SK-N-SH (cell line): ENCODE measurements at regions not wholly inside any gene's neighbourhood (a gene's known extent, or its start where the extent isn't known, plus 50 kb on each side); places are given as distances from the start of the nearest gene placed in this dataset.

Experiments used
- CTCF ChIA-PET: fragments of 300-600, 350-600 bp; formaldehyde crosslinking; extraction: SDS; loops from one replicate; lab custom pipeline; 2021; lab: Yijun Ruan, JAX
- POLR2A ChIA-PET: fragments of 350-600 bp; sonication (Branson Sonifier 250); formaldehyde crosslinking; extraction: SDS; loops from one replicate; lab custom pipeline; 2020; ENCODE audit warnings: antibody characterized with exemption, inconsistent platforms; lab: Yijun Ruan, JAX
- DNase-seq: peaks from one replicate; pipeline ENCODE4 v3.0.0; 2012
- H2AFZ ChIP-seq: fragments of 200-600 bp; sonication (generic); 2 replicates; pipeline ENCODE4 v1.8.1; 2016; ENCODE audit warnings: antibody characterized with exemption, mild to moderate bottlenecking, low read depth
- H3F3A ChIP-seq: fragments of 200-600 bp; sonication (generic); replicated peaks from 2 replicates; pipeline ENCODE3; 2016; ENCODE audit warnings: antibody characterized with exemption, mild to moderate bottlenecking; ENCODE audit not compliant: insufficient read depth
- H3K27ac ChIP-seq, 2 experiments: fragments of 200-500 bp in 1 of 2; fragments of 200-600 bp in 1 of 2; sonication (Bioruptor generic) in 1 of 2; sonication (generic), shearing (Covaris generic) in 1 of 2; 2 replicates each; pipeline versions ENCODE4 v1.5.1 to v1.6.1; 2014 to 2016; ENCODE audit warnings: low read depth in 2 of 2, inconsistent platforms in 1 of 2, low read length in 1 of 2, mild to moderate bottlenecking in 1 of 2, mixed read lengths in 1 of 2
- H3K27me3 ChIP-seq: fragments of 200-600 bp; sonication (generic), shearing (Covaris generic); 2 replicates; pipeline ENCODE4 v1.6.1; 2016; ENCODE audit warnings: mixed run types; ENCODE audit not compliant: insufficient read depth
- H3K36me3 ChIP-seq, 2 experiments: fragments of 200-500 bp in 1 of 2; fragments of 200-600 bp in 1 of 2; sonication (Bioruptor generic) in 1 of 2; sonication (generic) in 1 of 2; replicated peaks in 1 of 2; 2 replicates each; pipeline versions ENCODE3 to v1.5.1; 2014 to 2016; ENCODE audit warnings: low read length in 1 of 2, mild to moderate bottlenecking in 1 of 2; ENCODE audit not compliant: insufficient read depth in 2 of 2, control insufficient read depth in 1 of 2
- H3K4me1 ChIP-seq, 2 experiments: fragments of 200-500 bp in 1 of 2; fragments of 200-600 bp in 1 of 2; sonication (Bioruptor generic) in 1 of 2; sonication (generic), shearing (Covaris generic) in 1 of 2; 2 replicates each; pipeline versions ENCODE4 v1.5.1 to v1.6.1; 2014 to 2016; ENCODE audit warnings: low read depth in 1 of 2, low read length in 1 of 2, mixed run types in 1 of 2; ENCODE audit not compliant: insufficient read depth in 2 of 2, control insufficient read depth in 1 of 2
- H3K4me2 ChIP-seq: fragments of 200-600 bp; sonication (generic), shearing (Covaris generic); 2 replicates; pipeline ENCODE4 v1.6.1; 2017; ENCODE audit warnings: mixed run types
- H3K4me3 ChIP-seq, 2 experiments: fragments of 200-500 bp in 1 of 2; fragments of 200-600 bp in 1 of 2; sonication (Bioruptor generic) in 1 of 2; sonication (generic), shearing (Covaris generic) in 1 of 2; 2 replicates each; pipeline versions ENCODE4 v1.5.1 to v1.8.1; 2014 to 2016; ENCODE audit warnings: low read depth in 2 of 2, inconsistent platforms in 1 of 2, low read length in 1 of 2, mild to moderate bottlenecking in 1 of 2, mixed read lengths in 1 of 2, moderate library complexity in 1 of 2
- H3K79me2 ChIP-seq: fragments of 200-600 bp; sonication (generic); 2 replicates; pipeline ENCODE4 v1.8.1; 2017; ENCODE audit warnings: mild to moderate bottlenecking; ENCODE audit not compliant: insufficient read depth
- H3K9ac ChIP-seq: fragments of 200-600 bp; sonication (generic); 2 replicates; pipeline ENCODE4 v1.6.1; 2017; ENCODE audit warnings: mixed run types
- H3K9me2 ChIP-seq: fragments of 200-600 bp; sonication (generic); 2 replicates; pipeline ENCODE4 v1.6.1; 2017; ENCODE audit warnings: mixed run types
- H3K9me3 ChIP-seq: fragments of 200-600 bp; sonication (generic); 2 replicates; pipeline ENCODE4 v1.6.1; 2017; ENCODE audit warnings: mixed run types, mild to moderate bottlenecking, moderate library complexity
- H4K20me1 ChIP-seq: fragments of 200-600 bp; sonication (generic); 2 replicates; pipeline ENCODE4 v1.6.1; 2017; ENCODE audit warnings: mild to moderate bottlenecking, mixed run types; ENCODE audit not compliant: insufficient read depth
- CHD2 ChIP-seq: fragments of 150-350 bp; IDR thresholded peaks from 2 replicates; pipeline ENCODE4 v1.6.1; 2018; ENCODE audit warnings: low read length; ENCODE audit not compliant: partially characterized antibody
- ELF1 ChIP-seq: IDR thresholded peaks from 2 replicates; pipeline ENCODE4 v1.4.0; 2012
- EZH2phosphoT487 ChIP-seq: fragments of 200-600 bp; sonication (generic); IDR thresholded peaks from 2 replicates; pipeline ENCODE4 v1.6.1; 2017; ENCODE audit warnings: low read depth, mixed run types, mild to moderate bottlenecking, antibody characterized with exemption, moderate library complexity, borderline replicate concordance
- FOSL2 ChIP-seq: IDR thresholded peaks from 2 replicates; pipeline ENCODE4 v1.4.0; 2012; ENCODE audit warnings: low read depth, mild to moderate bottlenecking, moderate library complexity, borderline replicate concordance
- FOXJ3 ChIP-seq: sonication (generic); formaldehyde crosslinking; IDR thresholded peaks from 2 replicates; pipeline ENCODE4 v1.5.1; 2020; ENCODE audit warnings: mild to moderate bottlenecking, missing genetic modification reagents
- FOXM1 ChIP-seq: IDR thresholded peaks from 2 replicates; pipeline ENCODE4 v1.4.0; 2012; ENCODE audit warnings: low read depth, mild to moderate bottlenecking
- JUND ChIP-seq: IDR thresholded peaks from 2 replicates; pipeline ENCODE4 v1.4.0; 2012
- MXI1 ChIP-seq: IDR thresholded peaks from 2 replicates; pipeline ENCODE4 v1.6.1; 2012; ENCODE audit warnings: mild to moderate bottlenecking, low read depth, low read length, improper control_type of control experiment
- NFIC ChIP-seq: IDR thresholded peaks from 2 replicates; pipeline ENCODE4 v1.4.0; 2012; ENCODE audit warnings: borderline replicate concordance
- NRF1 ChIP-seq: IDR thresholded peaks from 2 replicates; pipeline ENCODE4 v1.6.1; 2012; ENCODE audit warnings: low read depth, mild to moderate bottlenecking, low read length
- POLR2AphosphoS5 ChIP-seq: IDR thresholded peaks from 2 replicates; pipeline ENCODE4 v1.6.1; 2012; ENCODE audit warnings: low read depth, low read length
- RAD21 ChIP-seq: IDR thresholded peaks from 2 replicates; pipeline ENCODE4 v1.6.1; 2012; ENCODE audit warnings: mild to moderate bottlenecking, low read length
- RCOR1 ChIP-seq: fragments of 150-350 bp; IDR thresholded peaks from 2 replicates; pipeline ENCODE4 v1.6.1; 2017; ENCODE audit warnings: antibody characterized with exemption, low read length
- RFX5 ChIP-seq: IDR thresholded peaks from 2 replicates; pipeline ENCODE4 v1.6.1; 2012; ENCODE audit warnings: mild to moderate bottlenecking, improper control_type of control experiment, low read length
- SIN3A ChIP-seq: IDR thresholded peaks from 2 replicates; pipeline ENCODE4 v1.6.1; 2012; ENCODE audit warnings: low read depth, mild to moderate bottlenecking, low read length, moderate library complexity, borderline replicate concordance
- TCF12 ChIP-seq: IDR thresholded peaks from 2 replicates; pipeline ENCODE4 v1.4.0; 2012
- YY1 ChIP-seq: IDR thresholded peaks from 2 replicates; pipeline ENCODE4 v1.4.0; 2012; ENCODE audit warnings: low read depth, mild to moderate bottlenecking
- WGBS: methylation state at CpG from one replicate; pipeline ENCODE4 v1.1.6; 2017; ENCODE audit warnings: low lambda C conversion rate; 5-methylcytosine and 5-hydroxymethylcytosine counted together
- TF ChIP-seq, protein P1 (sequence below): IDR thresholded peaks from 2 replicates; pipeline ENCODE4; 2012
- TF ChIP-seq, protein P2 (sequence below): fragments of 150-350 bp; IDR thresholded peaks from 2 replicates; pipeline ENCODE4 v1.6.1; 2016; ENCODE audit warnings: mild to moderate bottlenecking, low read depth, low read length
- TF ChIP-seq, protein P3 (sequence below): fragments of 150-350 bp; IDR thresholded peaks from 2 replicates; pipeline ENCODE4 v1.6.1; 2017; ENCODE audit warnings: antibody characterized with exemption, low read length, low read depth, borderline replicate concordance

GRCh38 chr2:58562276-58562675 is 321.2 kb upstream of the FANCL start:
- Histone ChIP-seq H3K79me2 (no peaks in the 10 kb centered on the region), H3K9ac (no peak overlapping the region), H3F3A (no peaks in the 10 kb centered on the region), H3K9me3 (no peaks in the 10 kb centered on the region), H3K9me2 (no peaks in the 10 kb centered on the region), H4K20me1 (no peaks in the 10 kb centered on the region), H2AFZ (no peak overlapping the region), H3K27ac (no peak overlapping the region), H3K4me3 (no peak overlapping the region), H3K4me2 (no peak overlapping the region)
- 34% methylated on average over 2 of the region's 2 CpGs for WGBS
- no peak for DNase-seq
- POLR2A ChIA-PET, result no interaction called here
- CTCF ChIA-PET, result interaction anchor here (1.0 kb wide), 1 partner anchor 9 kb away, joined by 4 read pairs; no protein-coding TSS in a partner anchor
- TF ChIP-seq ELF1 (no peak), MXI1 (no peak), FOXJ3 (CRISPR knock-in tag) (no peak), RAD21 (no peak)
- TF ChIP-seq, protein P1, sequence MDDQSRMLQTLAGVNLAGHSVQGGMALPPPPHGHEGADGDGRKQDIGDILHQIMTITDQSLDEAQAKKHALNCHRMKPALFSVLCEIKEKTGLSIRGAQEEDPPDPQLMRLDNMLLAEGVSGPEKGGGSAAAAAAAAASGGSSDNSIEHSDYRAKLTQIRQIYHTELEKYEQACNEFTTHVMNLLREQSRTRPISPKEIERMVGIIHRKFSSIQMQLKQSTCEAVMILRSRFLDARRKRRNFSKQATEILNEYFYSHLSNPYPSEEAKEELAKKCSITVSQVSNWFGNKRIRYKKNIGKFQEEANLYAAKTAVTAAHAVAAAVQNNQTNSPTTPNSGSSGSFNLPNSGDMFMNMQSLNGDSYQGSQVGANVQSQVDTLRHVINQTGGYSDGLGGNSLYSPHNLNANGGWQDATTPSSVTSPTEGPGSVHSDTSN, result no peak
- TF ChIP-seq, all 33 proteins: peak for 0
- H3K36me3 ChIP-seq, result no peaks in the 10 kb centered on the region
- no peaks in the 10 kb centered on the region for H3K27me3 ChIP-seq
- H3K4me1 ChIP-seq, result no peaks in the 10 kb centered on the region

- DNase-seq, result no peak
- Histone ChIP-seq H4K20me1 (no peaks in the 10 kb centered on the region), H3K9me2 (no peaks in the 10 kb centered on the region), H3F3A (no peaks in the 10 kb centered on the region), H3K36me3 (no peaks in the 10 kb centered on the region), H3K4me3 (no peak overlapping the region), H3K9ac (no peak overlapping the region), H3K4me2 (no peak overlapping the region), H3K79me2 (no peaks in the 10 kb centered on the region), H2AFZ (no peak overlapping the region), H3K9me3 (no peaks in the 10 kb centered on the region), H3K4me1 (no peaks in the 10 kb centered on the region), H3K27me3 (no peaks in the 10 kb centered on the region), H3K27ac (no peak overlapping the region)
- TF ChIP-seq, protein P2, sequence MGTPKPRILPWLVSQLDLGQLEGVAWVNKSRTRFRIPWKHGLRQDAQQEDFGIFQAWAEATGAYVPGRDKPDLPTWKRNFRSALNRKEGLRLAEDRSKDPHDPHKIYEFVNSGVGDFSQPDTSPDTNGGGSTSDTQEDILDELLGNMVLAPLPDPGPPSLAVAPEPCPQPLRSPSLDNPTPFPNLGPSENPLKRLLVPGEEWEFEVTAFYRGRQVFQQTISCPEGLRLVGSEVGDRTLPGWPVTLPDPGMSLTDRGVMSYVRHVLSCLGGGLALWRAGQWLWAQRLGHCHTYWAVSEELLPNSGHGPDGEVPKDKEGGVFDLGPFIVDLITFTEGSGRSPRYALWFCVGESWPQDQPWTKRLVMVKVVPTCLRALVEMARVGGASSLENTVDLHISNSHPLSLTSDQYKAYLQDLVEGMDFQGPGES, result no peak
- ChIA-PET POLR2A (no interaction called here), CTCF (no interaction called here)
- 79% methylated on average over 3 of the region's 3 CpGs for WGBS
Observed at GRCh38 chr2:58560531-58560930, 319.4 kb upstream of the FANCL start.

DNA sequence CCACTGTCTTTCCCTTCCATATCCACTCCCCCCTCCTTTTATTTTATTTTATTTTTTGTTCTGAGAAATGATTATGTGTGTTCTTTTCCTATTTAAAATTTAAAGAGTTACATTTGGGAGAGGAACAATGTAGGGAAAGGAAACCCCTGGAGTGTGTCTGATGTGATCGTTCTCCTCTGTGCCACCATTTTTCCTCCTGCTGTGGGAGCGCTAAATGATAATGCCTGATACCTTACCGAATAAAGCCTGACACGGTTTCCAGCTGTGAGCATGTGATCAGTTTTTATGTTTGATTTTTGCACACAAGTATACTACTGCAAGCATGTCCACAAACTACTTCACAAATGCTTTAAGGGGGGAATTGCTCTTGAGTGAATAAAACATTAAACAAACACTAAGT is 317.8 kb upstream of the FANCL start:
- Histone ChIP-seq H3K27me3 (no peaks in the 10 kb centered on the region), H3K36me3 (no peaks in the 10 kb centered on the region), H3K79me2 (no peaks in the 10 kb centered on the region), H3F3A (no peaks in the 10 kb centered on the region), H2AFZ (no peak overlapping the region), H3K4me1 (no peaks in the 10 kb centered on the region), H3K27ac (no peak overlapping the region), H3K9me2 (no peaks in the 10 kb centered on the region), H3K9ac (no peak overlapping the region), H3K4me2 (no peak overlapping the region), H4K20me1 (no peaks in the 10 kb centered on the region), H3K4me3 (no peak overlapping the region), H3K9me3 (no peaks in the 10 kb centered on the region)
- POLR2A ChIA-PET, result no interaction called here
- 58% methylated on average over 4 of the region's 4 CpGs for WGBS
- no peak for DNase-seq
- CTCF ChIA-PET, result no interaction called here
- no peak for TF ChIP-seq NFIC
- TF ChIP-seq YY1, result no peak
- no peak for TF ChIP-seq JUND
- TF ChIP-seq TCF12, result no peak
- no peak for TF ChIP-seq CHD2
- no peak for TF ChIP-seq FOXM1
- TF ChIP-seq, protein P2, result no peak
- no peak for TF ChIP-seq FOSL2
- TF ChIP-seq, protein P3, sequence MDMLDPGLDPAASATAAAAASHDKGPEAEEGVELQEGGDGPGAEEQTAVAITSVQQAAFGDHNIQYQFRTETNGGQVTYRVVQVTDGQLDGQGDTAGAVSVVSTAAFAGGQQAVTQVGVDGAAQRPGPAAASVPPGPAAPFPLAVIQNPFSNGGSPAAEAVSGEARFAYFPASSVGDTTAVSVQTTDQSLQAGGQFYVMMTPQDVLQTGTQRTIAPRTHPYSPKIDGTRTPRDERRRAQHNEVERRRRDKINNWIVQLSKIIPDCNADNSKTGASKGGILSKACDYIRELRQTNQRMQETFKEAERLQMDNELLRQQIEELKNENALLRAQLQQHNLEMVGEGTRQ, result no peak
- no peak for TF ChIP-seq RFX5
- no peak for TF ChIP-seq POLR2AphosphoS5
- TF ChIP-seq SIN3A, result no peak
- TF ChIP-seq NRF1, result no peak
- no peak for TF ChIP-seq ELF1
- TF ChIP-seq RCOR1, result no peak
- TF ChIP-seq EZH2phosphoT487, result no peak
